GM18517 (cell line): ENCODE measurements at regions not wholly inside any gene's neighbourhood (a gene's known extent, or its start where the extent isn't known, plus 50 kb on each side); places are given as distances from the start of the nearest gene placed in this dataset.
"Not testable (repeated sequence)": the region's sequence is repeated elsewhere in the genome, so short reads cannot be mapped to it uniquely, and the experiment has no call there.

ENCODE experiments used
- ATAC-seq: cut with Tn5 transposase; IDR thresholded peaks from one replicate; pipeline ENCODE4 v1.9.1; 2021; ENCODE audit warnings: mild to moderate bottlenecking, moderate library complexity; ENCODE audit not compliant: unreplicated experiment

GRCh38 chr2:207216457-207216856 is 50.7 kb upstream of the KLF7 start:
- no peak for ATAC-seq

GRCh38 chr2:207217442-207217841 is 51.7 kb upstream of the KLF7 start:
- ATAC-seq = no peak

- no peak for ATAC-seq
Observed at GRCh38 chr2:207219081-207219630, 53.4 kb upstream of the KLF7 start.

GRCh38 chr2:207219676-207220501 is 54.1 kb upstream of the KLF7 start:
- no peak for ATAC-seq

GRCh38 chr2:207221731-207222130 is 56.0 kb upstream of the KLF7 start:
- no peak for ATAC-seq

GRCh38 chr2:207223051-207223450 is 57.3 kb upstream of the KLF7 start:
- peak; percentile 90 for ATAC-seq

- ATAC-seq = no peak
Observed at GRCh38 chr2:207224381-207224780, 58.6 kb upstream of the KLF7 start.

GRCh38 chr2:207224791-207225482 is 59.2 kb upstream of the KLF7 start:
- no peak for ATAC-seq

GRCh38 chr2:207225773-207226172 is 60.0 kb upstream of the KLF7 start:
- no peak for ATAC-seq

- ATAC-seq = no peak
Observed at GRCh38 chr2:207226243-207226642, 60.5 kb upstream of the KLF7 start.

- ATAC-seq = no peak
Observed at GRCh38 chr2:207226671-207227061, 60.9 kb upstream of the KLF7 start.

- ATAC-seq = no peak
Observed at GRCh38 chr2:207227062-207227748, 61.5 kb upstream of the KLF7 start.

GRCh38 chr2:207227749-207228145 is 62.0 kb upstream of the KLF7 start:
- no peak for ATAC-seq

- ATAC-seq = no peak
Observed at GRCh38 chr2:207228402-207228801, 62.7 kb upstream of the KLF7 start.

GRCh38 chr2:207229161-207229560 is 63.4 kb upstream of the KLF7 start:
- no peak for ATAC-seq

- ATAC-seq = no peak
Observed at GRCh38 chr2:207230261-207231105, 64.7 kb upstream of the KLF7 start.

- ATAC-seq = no peak
Observed at GRCh38 chr2:207231106-207231865, 65.5 kb upstream of the KLF7 start.

- ATAC-seq = no peak
Observed at GRCh38 chr2:207231967-207232366, 66.2 kb upstream of the KLF7 start.

GRCh38 chr2:207233141-207233540 is 67.4 kb upstream of the KLF7 start:
- ATAC-seq = not testable (repeated sequence)

- no peak for ATAC-seq
Observed at GRCh38 chr2:207233731-207234130, 68.0 kb upstream of the KLF7 start.
